ENCODE measurements at regions not wholly inside any gene's neighbourhood (a gene's known extent, or its start where the extent isn't known, plus 50 kb on each side); places are given as distances from the start of the nearest gene placed in this dataset.

DNA sequence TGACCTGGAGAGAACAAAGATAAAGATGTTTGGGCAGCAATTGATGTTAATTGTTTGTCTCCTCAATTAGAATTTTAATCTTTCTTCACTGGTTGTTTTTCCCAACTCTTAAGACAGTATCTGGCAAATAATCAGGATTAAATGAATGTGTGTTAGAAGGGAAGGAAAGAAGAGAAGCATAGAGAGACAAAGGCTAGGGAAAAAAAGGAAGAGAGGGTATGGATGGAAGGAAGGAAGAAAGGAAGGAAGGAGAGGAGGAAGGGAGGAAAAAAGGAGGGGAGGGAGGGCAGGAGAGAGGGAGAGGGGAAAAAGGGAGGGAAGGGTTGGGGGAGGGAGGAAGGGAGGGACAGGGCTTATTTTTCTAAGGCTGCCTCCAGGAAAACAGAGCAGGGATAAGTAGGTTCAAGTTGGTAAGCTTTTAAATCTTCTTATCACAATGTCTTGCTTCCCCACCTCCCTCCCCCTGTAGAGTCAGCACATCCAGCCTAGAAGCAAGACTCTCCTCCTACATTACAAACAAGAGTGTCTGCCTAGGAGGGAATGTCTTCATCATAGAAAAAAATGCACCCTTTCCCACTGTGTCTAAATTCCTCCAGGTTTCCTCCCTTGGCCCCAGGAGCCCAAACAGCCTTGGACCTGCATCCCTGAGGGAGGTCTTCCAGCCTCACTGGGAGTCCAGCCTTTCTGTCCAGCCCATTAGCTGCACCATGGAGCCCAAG lies 447.8 kb upstream of the JARID2 start:
- peaks cover 6% of the 10 kb centered on the region; the same call in 1 of the 2 replicates for H3K27me3 ChIP-seq (ENCODE audit: control insufficient read depth, low read length)
- H3K27ac ChIP-seq (ENCODE audit: low read depth, low read length), result no peak overlapping the region
- no peaks in the 10 kb centered on the region for H3K36me3 ChIP-seq (ENCODE audit: control insufficient read depth, low read length)

DNA sequence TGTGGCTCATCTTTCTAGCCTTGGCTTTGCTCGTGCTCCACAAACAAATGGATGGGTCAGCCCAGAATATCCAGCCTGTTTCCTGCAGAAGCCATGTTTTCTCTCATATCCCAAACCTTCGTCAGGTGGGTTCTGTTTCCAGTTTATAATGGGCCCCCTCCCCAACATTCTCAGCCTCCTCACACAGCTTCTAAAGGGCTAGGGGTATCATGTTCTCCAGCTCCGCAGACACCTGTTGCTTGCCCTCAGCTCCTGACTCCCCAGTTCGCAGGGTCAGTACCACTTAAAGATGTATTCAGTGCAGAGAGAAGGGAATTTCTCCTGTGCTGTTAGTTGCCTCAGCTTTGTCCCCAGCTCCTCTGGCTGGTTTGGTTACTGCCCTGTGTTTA lies 447.3 kb upstream of the JARID2 start:
- Histone ChIP-seq H3K27me3 (ENCODE audit: control insufficient read depth, low read length) (peaks cover 6% of the 10 kb centered on the region; the same call in 1 of the 2 replicates), H3K4me3 (ENCODE audit: low read length) (no peak overlapping the region), H3K79me2 (ENCODE audit: control insufficient read depth, low read length) (no peaks in the 10 kb centered on the region), H4K20me1 (ENCODE audit: control insufficient read depth, insufficient read depth, low read depth, low read length) (no peaks in the 10 kb centered on the region), H3K4me1 (ENCODE audit: control insufficient read depth, low read length) (no peaks in the 10 kb centered on the region), H3K4me2 (ENCODE audit: low read length) (no peak overlapping the region), H3K9me3 (ENCODE audit: control insufficient read depth, insufficient read depth, low read length) (no peaks in the 10 kb centered on the region), H3K9me2 (replicated peaks; ENCODE audit: control insufficient read depth, low read length) (no peaks in the 10 kb centered on the region), H3K27ac (ENCODE audit: low read depth, low read length) (no peak overlapping the region), H3K36me3 (ENCODE audit: control insufficient read depth, low read length) (no peaks in the 10 kb centered on the region), H3F3A (ENCODE audit: control insufficient read depth, insufficient read depth) (no peaks in the 10 kb centered on the region)
- TF ChIP-seq, protein P1, sequence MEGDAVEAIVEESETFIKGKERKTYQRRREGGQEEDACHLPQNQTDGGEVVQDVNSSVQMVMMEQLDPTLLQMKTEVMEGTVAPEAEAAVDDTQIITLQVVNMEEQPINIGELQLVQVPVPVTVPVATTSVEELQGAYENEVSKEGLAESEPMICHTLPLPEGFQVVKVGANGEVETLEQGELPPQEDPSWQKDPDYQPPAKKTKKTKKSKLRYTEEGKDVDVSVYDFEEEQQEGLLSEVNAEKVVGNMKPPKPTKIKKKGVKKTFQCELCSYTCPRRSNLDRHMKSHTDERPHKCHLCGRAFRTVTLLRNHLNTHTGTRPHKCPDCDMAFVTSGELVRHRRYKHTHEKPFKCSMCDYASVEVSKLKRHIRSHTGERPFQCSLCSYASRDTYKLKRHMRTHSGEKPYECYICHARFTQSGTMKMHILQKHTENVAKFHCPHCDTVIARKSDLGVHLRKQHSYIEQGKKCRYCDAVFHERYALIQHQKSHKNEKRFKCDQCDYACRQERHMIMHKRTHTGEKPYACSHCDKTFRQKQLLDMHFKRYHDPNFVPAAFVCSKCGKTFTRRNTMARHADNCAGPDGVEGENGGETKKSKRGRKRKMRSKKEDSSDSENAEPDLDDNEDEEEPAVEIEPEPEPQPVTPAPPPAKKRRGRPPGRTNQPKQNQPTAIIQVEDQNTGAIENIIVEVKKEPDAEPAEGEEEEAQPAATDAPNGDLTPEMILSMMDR (IDR thresholded peaks at IDR 0.05; ENCODE audit: low read depth, low read length, poor library complexity, severe bottlenecking), result no peak
- no peak for TF ChIP-seq EZH2phosphoT487 (IDR thresholded peaks at IDR 0.05; ENCODE audit: borderline replicate concordance, low read length)

More for the DNA sequence above, 447.8 kb upstream of the JARID2 start:
- H3K4me1 ChIP-seq (ENCODE audit: control insufficient read depth, low read length), result no peaks in the 10 kb centered on the region
- no peaks in the 10 kb centered on the region for H3K79me2 ChIP-seq (ENCODE audit: control insufficient read depth, low read length)
- H4K20me1 ChIP-seq (ENCODE audit: control insufficient read depth, insufficient read depth, low read depth, low read length), result no peaks in the 10 kb centered on the region
- no peaks in the 10 kb centered on the region for H3K9me2 ChIP-seq (replicated peaks; ENCODE audit: control insufficient read depth, low read length)
- H3F3A ChIP-seq (ENCODE audit: control insufficient read depth, insufficient read depth), result no peaks in the 10 kb centered on the region
- H3K4me3 ChIP-seq (ENCODE audit: low read length), result no peak overlapping the region
- H3K4me2 ChIP-seq (ENCODE audit: low read length), result no peak overlapping the region
- TF ChIP-seq EZH2phosphoT487 (IDR thresholded peaks at IDR 0.05; ENCODE audit: borderline replicate concordance, low read length), result no peak
- TF ChIP-seq, protein P1 (IDR thresholded peaks at IDR 0.05; ENCODE audit: low read depth, low read length, poor library complexity, severe bottlenecking), result no peak
- no peaks in the 10 kb centered on the region for H3K9me3 ChIP-seq (ENCODE audit: control insufficient read depth, insufficient read depth, low read length)

DNA sequence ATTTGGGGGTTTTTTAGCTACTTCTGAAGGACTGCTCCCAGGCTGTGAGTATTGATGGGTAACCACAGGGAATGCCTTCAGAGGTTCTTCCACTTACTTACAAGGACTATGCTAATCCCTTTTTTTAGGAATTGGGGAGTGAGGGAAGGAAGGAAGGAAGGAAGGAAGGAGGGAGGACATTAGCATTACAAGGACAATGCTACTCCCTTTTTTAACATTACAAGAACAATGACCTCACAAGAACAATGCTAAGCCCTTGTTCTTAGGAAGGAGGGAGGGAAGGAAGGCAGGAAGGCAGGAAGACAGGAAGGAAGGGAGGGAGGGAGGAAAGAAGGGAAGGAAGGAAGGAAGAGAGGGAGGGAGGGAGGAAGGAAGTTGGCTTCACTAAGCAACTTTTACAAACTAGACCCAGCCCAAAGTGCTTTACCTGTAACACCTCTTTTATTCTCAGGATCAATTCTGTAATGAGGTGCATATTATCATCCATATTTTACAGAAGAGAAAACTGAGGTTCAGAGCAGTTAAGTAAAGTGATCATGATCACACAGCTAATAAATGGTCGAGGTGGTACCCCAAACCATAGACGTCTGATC lies 446.8 kb upstream of the JARID2 start:
- Histone ChIP-seq H3K27me3 (ENCODE audit: control insufficient read depth, low read length) (peaks cover 6% of the 10 kb centered on the region; the same call in 1 of the 2 replicates), H3K79me2 (ENCODE audit: control insufficient read depth, low read length) (no peaks in the 10 kb centered on the region), H3K4me1 (ENCODE audit: control insufficient read depth, low read length) (no peaks in the 10 kb centered on the region), H3K36me3 (ENCODE audit: control insufficient read depth, low read length) (no peaks in the 10 kb centered on the region), H3K27ac (ENCODE audit: low read depth, low read length) (no peak overlapping the region), H3K4me2 (ENCODE audit: low read length) (no peak overlapping the region), H3K4me3 (ENCODE audit: low read length) (no peak overlapping the region), H3F3A (ENCODE audit: control insufficient read depth, insufficient read depth) (no peaks in the 10 kb centered on the region), H3K9me3 (ENCODE audit: control insufficient read depth, insufficient read depth, low read length) (no peaks in the 10 kb centered on the region), H4K20me1 (ENCODE audit: control insufficient read depth, insufficient read depth, low read depth, low read length) (no peaks in the 10 kb centered on the region), H3K9me2 (replicated peaks; ENCODE audit: control insufficient read depth, low read length) (no peaks in the 10 kb centered on the region)
- TF ChIP-seq, protein P1 (IDR thresholded peaks at IDR 0.05; ENCODE audit: low read depth, low read length, poor library complexity, severe bottlenecking), result no peak
- no peak for TF ChIP-seq EZH2phosphoT487 (IDR thresholded peaks at IDR 0.05; ENCODE audit: borderline replicate concordance, low read length)
